ENCODE measurements at regions not wholly inside any gene's neighbourhood (a gene's known extent, or its start where the extent isn't known, plus 50 kb on each side); places are given as distances from the start of the nearest gene placed in this dataset.

DNA sequence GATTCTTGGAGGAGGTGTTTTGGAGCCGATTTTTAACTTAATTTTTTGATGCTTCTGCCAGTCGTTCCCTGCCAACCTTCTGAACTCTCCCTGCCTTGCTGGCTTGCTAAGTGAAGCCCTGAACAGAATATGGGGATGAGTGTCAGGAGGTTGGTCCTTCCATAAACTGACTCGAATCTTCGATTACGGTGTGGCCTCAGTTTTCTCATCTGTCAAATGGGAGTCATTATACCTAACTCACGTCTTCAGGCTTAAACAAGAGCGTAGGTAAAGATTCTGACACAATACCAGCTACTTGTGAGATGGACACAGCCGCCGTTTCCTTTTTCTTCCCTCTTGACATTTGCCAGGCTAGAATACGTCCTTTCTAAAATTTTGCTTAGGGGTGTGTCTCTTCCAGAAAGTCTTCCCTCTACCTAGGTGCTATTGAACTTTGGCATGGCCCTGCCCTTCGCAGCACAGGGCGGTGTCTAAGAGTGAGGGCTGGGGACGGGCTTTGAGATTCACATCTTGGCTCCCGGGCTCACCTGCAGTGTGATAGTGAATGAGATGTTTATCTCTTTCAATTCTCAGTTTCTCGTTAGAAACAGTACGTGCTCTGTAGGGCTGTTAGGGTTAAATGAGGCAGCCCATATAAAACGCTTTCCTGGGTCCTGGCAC is 190.6 kb upstream of the SDK2 start:
- TF ChIP-seq, protein P1, sequence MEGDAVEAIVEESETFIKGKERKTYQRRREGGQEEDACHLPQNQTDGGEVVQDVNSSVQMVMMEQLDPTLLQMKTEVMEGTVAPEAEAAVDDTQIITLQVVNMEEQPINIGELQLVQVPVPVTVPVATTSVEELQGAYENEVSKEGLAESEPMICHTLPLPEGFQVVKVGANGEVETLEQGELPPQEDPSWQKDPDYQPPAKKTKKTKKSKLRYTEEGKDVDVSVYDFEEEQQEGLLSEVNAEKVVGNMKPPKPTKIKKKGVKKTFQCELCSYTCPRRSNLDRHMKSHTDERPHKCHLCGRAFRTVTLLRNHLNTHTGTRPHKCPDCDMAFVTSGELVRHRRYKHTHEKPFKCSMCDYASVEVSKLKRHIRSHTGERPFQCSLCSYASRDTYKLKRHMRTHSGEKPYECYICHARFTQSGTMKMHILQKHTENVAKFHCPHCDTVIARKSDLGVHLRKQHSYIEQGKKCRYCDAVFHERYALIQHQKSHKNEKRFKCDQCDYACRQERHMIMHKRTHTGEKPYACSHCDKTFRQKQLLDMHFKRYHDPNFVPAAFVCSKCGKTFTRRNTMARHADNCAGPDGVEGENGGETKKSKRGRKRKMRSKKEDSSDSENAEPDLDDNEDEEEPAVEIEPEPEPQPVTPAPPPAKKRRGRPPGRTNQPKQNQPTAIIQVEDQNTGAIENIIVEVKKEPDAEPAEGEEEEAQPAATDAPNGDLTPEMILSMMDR (conservative IDR thresholded peaks at IDR 0.05; ENCODE audit: control insufficient read depth, insufficient read depth, low read depth, low read length) = no peak
- DNase-seq (ENCODE audit: low read depth) = no peak

DNA sequence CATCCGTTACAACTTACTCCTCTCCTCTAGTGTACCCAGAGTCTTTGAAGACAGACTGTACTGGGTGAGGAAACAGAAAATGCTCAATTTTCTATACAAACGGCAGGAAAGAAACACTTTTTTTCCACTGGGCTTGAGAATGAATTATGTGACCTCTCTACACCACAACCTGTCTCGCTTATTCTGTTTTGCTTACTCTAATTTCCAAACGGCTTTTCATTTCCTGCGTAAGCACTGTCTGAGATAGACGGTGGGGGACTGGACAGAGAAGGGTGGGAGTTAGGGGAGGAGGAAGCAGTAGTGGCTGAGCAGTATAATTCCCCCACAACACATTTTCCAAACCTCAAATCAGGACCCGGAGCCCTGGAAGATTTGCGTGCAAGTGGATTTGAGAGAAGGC is 191.4 kb upstream of the SDK2 start:
- no peak for DNase-seq (ENCODE audit: low read depth)
- TF ChIP-seq, protein P1 (conservative IDR thresholded peaks at IDR 0.05; ENCODE audit: control insufficient read depth, insufficient read depth, low read depth, low read length) = no peak
- no peak overlapping the region for H3K4me3 ChIP-seq (ENCODE audit: control insufficient read depth, low read depth, low read length)

More for the DNA sequence above, 190.6 kb upstream of the SDK2 start:
- no peak overlapping the region for H3K4me3 ChIP-seq (ENCODE audit: control insufficient read depth, low read depth, low read length)

DNA sequence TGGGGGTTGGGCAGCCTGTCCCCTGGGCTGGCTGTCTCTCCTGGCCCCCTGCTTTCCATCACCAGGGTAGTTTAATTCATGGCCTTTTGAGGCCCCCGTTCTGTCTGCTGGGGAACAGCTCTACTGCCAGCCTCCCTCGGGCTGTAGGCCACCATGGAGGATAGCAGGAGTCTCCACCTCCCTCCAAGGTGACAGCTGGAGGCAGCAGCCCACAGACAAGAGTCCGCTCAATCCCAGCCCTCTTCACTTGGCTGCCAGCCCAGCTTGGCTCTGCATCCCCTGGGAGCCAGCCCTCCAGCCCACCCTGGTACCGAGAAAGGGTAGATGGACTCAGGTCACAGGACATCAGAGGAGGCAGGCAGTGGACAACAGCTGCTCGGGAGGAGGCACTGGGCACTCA is 194.6 kb upstream of the SDK2 start:
- no peak for DNase-seq (ENCODE audit: low read depth)
- H3K4me3 ChIP-seq (ENCODE audit: control insufficient read depth, low read depth, low read length) = no peak overlapping the region
- TF ChIP-seq, protein P1 (conservative IDR thresholded peaks at IDR 0.05; ENCODE audit: control insufficient read depth, insufficient read depth, low read depth, low read length) = no peak

DNA sequence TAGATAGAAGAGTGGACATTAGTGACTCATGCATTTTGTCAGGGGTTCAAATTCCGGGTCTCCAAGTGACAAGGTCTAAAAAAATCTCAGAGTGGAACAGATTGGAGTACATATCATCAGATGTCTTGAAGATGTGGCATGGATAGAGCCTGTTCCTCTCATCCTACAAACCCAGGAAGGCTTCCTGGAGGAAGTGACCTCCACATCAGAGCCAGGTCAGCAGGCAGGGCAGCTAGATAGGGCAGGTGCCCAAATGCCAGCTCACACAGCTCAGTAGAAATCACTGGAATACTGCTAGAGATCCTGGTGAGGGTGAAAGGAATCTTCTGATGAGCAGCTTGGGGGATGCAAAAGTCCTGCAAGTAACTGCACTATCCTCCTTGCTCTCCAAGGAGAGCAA is 196.6 kb upstream of the SDK2 start:
- DNase-seq (ENCODE audit: low read depth) = no peak
- no peak overlapping the region for H3K4me3 ChIP-seq (ENCODE audit: control insufficient read depth, low read depth, low read length)
- TF ChIP-seq, protein P1 (conservative IDR thresholded peaks at IDR 0.05; ENCODE audit: control insufficient read depth, insufficient read depth, low read depth, low read length) = no peak

DNA sequence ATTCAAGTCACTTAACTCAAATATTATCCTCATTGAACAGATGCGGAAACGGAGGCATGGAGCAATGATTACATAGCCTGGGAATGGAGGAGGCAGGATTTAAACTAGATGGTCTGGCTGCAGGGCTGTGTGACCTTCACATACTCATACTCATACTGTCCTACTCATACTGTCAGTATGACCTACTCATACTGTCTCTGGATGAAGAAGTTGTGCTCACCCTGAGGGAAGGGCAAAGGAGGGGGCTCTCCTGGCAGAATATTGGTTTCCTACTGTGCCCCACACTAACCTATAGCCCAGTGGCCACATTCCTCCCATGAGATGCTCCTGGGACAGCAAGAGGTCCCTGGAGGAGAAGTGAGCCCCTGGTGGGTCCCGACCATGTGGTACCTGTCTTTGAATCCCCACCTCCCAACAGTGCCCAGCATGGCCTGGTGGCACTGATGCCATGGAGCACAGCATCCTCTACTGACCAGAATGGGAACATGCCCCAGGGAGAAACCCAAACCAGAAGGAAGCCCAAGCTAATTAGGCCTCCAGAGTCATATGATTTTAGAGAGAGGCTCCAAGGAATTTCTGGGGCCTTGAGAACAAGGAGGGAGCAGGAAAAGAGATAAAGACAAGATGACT is 197.3 kb upstream of the SDK2 start:
- TF ChIP-seq, protein P1 (conservative IDR thresholded peaks at IDR 0.05; ENCODE audit: control insufficient read depth, insufficient read depth, low read depth, low read length) = peak; percentile 91
- peak; percentile 48 for DNase-seq (ENCODE audit: low read depth)
- no peak overlapping the region for H3K4me3 ChIP-seq (ENCODE audit: control insufficient read depth, low read depth, low read length)

DNA sequence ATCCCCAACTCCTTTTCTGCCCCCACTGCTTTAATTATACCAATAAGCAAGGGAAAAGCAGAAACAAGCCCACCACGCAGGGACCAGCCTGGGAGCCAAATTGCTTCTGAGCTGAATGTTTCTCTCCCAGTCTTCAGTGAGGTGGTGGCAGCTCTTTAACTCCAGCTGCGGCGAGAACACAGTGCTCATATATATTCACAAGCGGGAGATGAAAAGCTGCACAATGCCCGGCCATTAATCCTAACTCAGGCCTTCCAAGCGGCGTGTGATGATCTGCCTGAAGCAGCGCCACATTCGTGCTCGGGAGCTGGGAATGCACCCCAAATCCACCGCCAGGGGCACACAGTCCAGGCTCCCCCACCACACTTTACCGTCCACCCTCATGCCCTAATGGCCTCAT is 203.7 kb upstream of the SDK2 start:
- TF ChIP-seq, protein P1 (conservative IDR thresholded peaks at IDR 0.05; ENCODE audit: control insufficient read depth, insufficient read depth, low read depth, low read length) = no peak
- DNase-seq (ENCODE audit: low read depth) = no peak

More for the DNA sequence above, 203.7 kb upstream of the SDK2 start:
- no peak overlapping the region for H3K4me3 ChIP-seq (ENCODE audit: control insufficient read depth, low read depth, low read length)
